ENCODE measurements at regions not wholly inside any gene's neighbourhood (a gene's known extent, or its start where the extent isn't known, plus 50 kb on each side); places are given as distances from the start of the nearest gene placed in this dataset.

DNA sequence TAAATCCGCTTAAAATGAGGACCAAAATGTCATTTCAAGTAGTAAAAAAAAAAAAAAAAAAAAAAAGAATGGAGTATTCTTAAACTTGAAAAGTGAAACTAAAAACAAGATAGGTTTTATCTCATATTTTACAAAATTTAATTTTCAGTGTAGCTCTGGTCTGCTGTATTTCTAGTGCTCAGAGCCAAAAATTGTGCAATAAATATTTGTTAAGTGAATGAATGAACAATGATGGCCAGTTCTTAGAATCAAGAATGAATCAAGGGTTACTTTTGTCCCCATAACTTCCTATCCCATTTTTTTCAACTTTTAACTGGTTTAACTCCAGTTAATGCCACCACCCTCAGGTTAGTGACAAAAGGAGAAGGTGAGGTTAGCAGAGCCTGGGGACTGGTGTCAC, 214.4 kb downstream of the ABHD5 start:
- TF ChIP-seq TCF7L2 (IDR thresholded peaks at IDR 0.05; ENCODE audit: low read depth, low read length), result no peak
- no peak for TF ChIP-seq POLR2AphosphoS5 (IDR thresholded peaks at IDR 0.05; ENCODE audit: low read depth, low read length)
- no peak for TF ChIP-seq SIN3A (IDR thresholded peaks at IDR 0.05; ENCODE audit: borderline replicate concordance, insufficient read depth, low read depth, low read length)
- TF ChIP-seq, protein P1, sequence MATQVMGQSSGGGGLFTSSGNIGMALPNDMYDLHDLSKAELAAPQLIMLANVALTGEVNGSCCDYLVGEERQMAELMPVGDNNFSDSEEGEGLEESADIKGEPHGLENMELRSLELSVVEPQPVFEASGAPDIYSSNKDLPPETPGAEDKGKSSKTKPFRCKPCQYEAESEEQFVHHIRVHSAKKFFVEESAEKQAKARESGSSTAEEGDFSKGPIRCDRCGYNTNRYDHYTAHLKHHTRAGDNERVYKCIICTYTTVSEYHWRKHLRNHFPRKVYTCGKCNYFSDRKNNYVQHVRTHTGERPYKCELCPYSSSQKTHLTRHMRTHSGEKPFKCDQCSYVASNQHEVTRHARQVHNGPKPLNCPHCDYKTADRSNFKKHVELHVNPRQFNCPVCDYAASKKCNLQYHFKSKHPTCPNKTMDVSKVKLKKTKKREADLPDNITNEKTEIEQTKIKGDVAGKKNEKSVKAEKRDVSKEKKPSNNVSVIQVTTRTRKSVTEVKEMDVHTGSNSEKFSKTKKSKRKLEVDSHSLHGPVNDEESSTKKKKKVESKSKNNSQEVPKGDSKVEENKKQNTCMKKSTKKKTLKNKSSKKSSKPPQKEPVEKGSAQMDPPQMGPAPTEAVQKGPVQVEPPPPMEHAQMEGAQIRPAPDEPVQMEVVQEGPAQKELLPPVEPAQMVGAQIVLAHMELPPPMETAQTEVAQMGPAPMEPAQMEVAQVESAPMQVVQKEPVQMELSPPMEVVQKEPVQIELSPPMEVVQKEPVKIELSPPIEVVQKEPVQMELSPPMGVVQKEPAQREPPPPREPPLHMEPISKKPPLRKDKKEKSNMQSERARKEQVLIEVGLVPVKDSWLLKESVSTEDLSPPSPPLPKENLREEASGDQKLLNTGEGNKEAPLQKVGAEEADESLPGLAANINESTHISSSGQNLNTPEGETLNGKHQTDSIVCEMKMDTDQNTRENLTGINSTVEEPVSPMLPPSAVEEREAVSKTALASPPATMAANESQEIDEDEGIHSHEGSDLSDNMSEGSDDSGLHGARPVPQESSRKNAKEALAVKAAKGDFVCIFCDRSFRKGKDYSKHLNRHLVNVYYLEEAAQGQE (IDR thresholded peaks at IDR 0.05; ENCODE audit: insufficient read depth in 1 of 2, low read depth in 2 of 2, low read length in 1 of 2), result no peak
- no peak for TF ChIP-seq CTCF (IDR thresholded peaks at IDR 0.05)
- POLR2A ChIA-PET, result no interaction called here
- CTCF ChIA-PET, result no interaction called here
- no peaks in the 10 kb centered on the region for H3K27me3 ChIP-seq (ENCODE audit: control insufficient read depth, insufficient read depth, low read length)
- in situ Hi-C loops (cut with HindIII; ENCODE audit: low pct_unique_long_range_greater_than_20kb, low sequenced_read_pairs), result no loop called here
- H3K36me3 ChIP-seq (ENCODE audit: control insufficient read depth, insufficient read depth, low read length), result no peaks in the 10 kb centered on the region
- H3K4me3 ChIP-seq (ENCODE audit: low read depth in 2 of 2, low read length in 2 of 2), result no peak overlapping the region
- BruUV-seq (replicated peaks), result no TSS peak
- DNase-seq (ENCODE audit: low read depth, low spot score) (no peak), ATAC-seq (no peak)
- intact Hi-C loops (cut with micrococcal nuclease; ENCODE audit: unreplicated experiment), result no loop called here
- no peak overlapping the region for H3K27ac ChIP-seq (ENCODE audit: low read length)
- no peaks in the 10 kb centered on the region for H3K4me1 ChIP-seq (ENCODE audit: control insufficient read depth, insufficient read depth, low read length)
- no peaks in the 10 kb centered on the region for H3K9me3 ChIP-seq (ENCODE audit: control insufficient read depth, insufficient read depth, low read depth, low read length)

DNA sequence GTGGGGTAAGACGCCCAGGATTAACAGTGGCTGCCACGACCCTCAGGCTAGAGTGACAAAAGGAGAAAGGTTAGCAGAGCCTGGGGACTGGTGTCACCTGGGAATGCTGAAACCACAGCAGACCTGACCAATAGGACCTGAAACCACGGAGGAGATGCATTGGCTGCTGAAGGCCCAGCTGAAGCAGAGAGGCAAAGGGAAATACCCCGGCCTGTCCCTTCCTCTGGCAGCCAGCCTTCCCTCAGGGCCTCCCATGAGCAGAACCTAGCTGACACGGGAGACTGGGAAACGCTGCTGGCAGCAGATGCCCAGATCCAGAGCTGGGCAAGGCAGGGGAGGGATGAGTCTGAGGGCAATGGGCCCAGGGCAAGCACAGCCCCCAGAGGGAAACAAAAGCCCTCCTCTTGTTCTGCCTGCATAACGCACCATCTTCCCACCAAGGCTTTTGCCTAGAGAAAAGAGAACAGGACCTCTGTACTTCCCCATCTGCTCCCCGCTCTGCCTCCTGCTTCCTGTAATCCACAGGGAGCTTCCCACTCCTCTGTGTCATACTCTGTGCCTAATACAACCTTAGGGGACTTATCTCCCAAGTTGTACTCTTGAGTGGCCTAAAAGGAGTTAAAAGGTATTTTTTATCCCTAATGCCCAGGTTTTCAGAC, 216.2 kb downstream of the ABHD5 start:
- in situ Hi-C loops (cut with HindIII; ENCODE audit: low pct_unique_long_range_greater_than_20kb, low sequenced_read_pairs) (no loop called here), intact Hi-C loops (cut with micrococcal nuclease; ENCODE audit: unreplicated experiment) (no loop called here)
- POLR2A ChIA-PET, result interaction anchor here (0.6 kb wide), 1 partner anchor 43 kb away, joined by 10 read pairs; no protein-coding TSS in a partner anchor

More for the DNA sequence above, 216.2 kb downstream of the ABHD5 start:
- H3K9me3 ChIP-seq (ENCODE audit: control insufficient read depth, insufficient read depth, low read depth, low read length), result no peaks in the 10 kb centered on the region
- DNase-seq (ENCODE audit: low read depth, low spot score) (no peak), ATAC-seq (no peak)
- CTCF ChIA-PET, result no interaction called here
- no peak overlapping the region for H3K27ac ChIP-seq (ENCODE audit: low read length)
- BruUV-seq (replicated peaks), result no TSS peak
- no peaks in the 10 kb centered on the region for H3K4me1 ChIP-seq (ENCODE audit: control insufficient read depth, insufficient read depth, low read length)
- no peak overlapping the region for H3K4me3 ChIP-seq (ENCODE audit: low read depth in 2 of 2, low read length in 2 of 2)
- no peaks in the 10 kb centered on the region for H3K36me3 ChIP-seq (ENCODE audit: control insufficient read depth, insufficient read depth, low read length)
- TF ChIP-seq, protein P1 (IDR thresholded peaks at IDR 0.05; ENCODE audit: insufficient read depth in 1 of 2, low read depth in 2 of 2, low read length in 1 of 2), result no peak
- no peak for TF ChIP-seq TCF7L2 (IDR thresholded peaks at IDR 0.05; ENCODE audit: low read depth, low read length)
- TF ChIP-seq SIN3A (IDR thresholded peaks at IDR 0.05; ENCODE audit: borderline replicate concordance, insufficient read depth, low read depth, low read length), result no peak
- TF ChIP-seq POLR2AphosphoS5 (IDR thresholded peaks at IDR 0.05; ENCODE audit: low read depth, low read length), result no peak
- no peak for TF ChIP-seq CTCF (IDR thresholded peaks at IDR 0.05)
- H3K27me3 ChIP-seq (ENCODE audit: control insufficient read depth, insufficient read depth, low read length), result no peaks in the 10 kb centered on the region

Measured in Panc1 (cell line).